ENCODE measurements at regions not wholly inside any gene's neighbourhood (a gene's known extent, or its start where the extent isn't known, plus 50 kb on each side); places are given as distances from the start of the nearest gene placed in this dataset.

DNA sequence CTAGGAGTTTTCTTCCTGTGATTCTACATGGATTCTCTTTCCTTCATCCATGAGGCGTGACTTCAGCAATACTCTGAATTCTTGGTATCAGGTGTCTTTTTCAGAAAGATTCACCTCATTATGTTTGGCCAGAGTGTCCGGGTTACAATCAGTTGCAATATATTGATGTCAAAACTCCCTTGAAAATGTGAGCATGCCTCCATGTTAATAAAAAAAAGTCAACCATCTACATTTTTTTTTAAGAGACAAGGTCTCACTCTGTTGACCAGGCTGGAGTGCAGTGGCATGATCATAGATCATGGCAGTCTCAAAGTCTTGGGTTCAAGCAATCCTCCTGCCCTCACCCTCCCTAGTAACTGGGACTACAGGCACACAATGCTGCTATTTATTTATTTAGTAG lies 80.9 kb upstream of the NEUROD1 start (continued):
- TF ChIP-seq, protein P1, sequence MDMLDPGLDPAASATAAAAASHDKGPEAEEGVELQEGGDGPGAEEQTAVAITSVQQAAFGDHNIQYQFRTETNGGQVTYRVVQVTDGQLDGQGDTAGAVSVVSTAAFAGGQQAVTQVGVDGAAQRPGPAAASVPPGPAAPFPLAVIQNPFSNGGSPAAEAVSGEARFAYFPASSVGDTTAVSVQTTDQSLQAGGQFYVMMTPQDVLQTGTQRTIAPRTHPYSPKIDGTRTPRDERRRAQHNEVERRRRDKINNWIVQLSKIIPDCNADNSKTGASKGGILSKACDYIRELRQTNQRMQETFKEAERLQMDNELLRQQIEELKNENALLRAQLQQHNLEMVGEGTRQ (IDR thresholded peaks at IDR 0.05; ENCODE audit: borderline replicate concordance, low read depth, low read length): no peak
- no peak for TF ChIP-seq EZH2phosphoT487 (IDR thresholded peaks at IDR 0.05; ENCODE audit: borderline replicate concordance, low read depth)
- TF ChIP-seq, protein P2, sequence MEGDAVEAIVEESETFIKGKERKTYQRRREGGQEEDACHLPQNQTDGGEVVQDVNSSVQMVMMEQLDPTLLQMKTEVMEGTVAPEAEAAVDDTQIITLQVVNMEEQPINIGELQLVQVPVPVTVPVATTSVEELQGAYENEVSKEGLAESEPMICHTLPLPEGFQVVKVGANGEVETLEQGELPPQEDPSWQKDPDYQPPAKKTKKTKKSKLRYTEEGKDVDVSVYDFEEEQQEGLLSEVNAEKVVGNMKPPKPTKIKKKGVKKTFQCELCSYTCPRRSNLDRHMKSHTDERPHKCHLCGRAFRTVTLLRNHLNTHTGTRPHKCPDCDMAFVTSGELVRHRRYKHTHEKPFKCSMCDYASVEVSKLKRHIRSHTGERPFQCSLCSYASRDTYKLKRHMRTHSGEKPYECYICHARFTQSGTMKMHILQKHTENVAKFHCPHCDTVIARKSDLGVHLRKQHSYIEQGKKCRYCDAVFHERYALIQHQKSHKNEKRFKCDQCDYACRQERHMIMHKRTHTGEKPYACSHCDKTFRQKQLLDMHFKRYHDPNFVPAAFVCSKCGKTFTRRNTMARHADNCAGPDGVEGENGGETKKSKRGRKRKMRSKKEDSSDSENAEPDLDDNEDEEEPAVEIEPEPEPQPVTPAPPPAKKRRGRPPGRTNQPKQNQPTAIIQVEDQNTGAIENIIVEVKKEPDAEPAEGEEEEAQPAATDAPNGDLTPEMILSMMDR (IDR thresholded peaks at IDR 0.05): no peak
- TF ChIP-seq FOXM1 (IDR thresholded peaks at IDR 0.05; ENCODE audit: low read depth): no peak
- no peak for TF ChIP-seq TCF12 (IDR thresholded peaks at IDR 0.05)
- TF ChIP-seq ELF1 (IDR thresholded peaks at IDR 0.05): no peak
- no peak for TF ChIP-seq JUND (IDR thresholded peaks at IDR 0.05)
- TF ChIP-seq EP300 (IDR thresholded peaks at IDR 0.05; ENCODE audit: borderline replicate concordance in 1 of 2, low read depth in 1 of 2, low read length in 1 of 2): no peak
- TF ChIP-seq MXI1 (IDR thresholded peaks at IDR 0.05; ENCODE audit: low read depth, low read length): no peak
- TF ChIP-seq RCOR1 (IDR thresholded peaks at IDR 0.05; ENCODE audit: low read length): no peak

DNA sequence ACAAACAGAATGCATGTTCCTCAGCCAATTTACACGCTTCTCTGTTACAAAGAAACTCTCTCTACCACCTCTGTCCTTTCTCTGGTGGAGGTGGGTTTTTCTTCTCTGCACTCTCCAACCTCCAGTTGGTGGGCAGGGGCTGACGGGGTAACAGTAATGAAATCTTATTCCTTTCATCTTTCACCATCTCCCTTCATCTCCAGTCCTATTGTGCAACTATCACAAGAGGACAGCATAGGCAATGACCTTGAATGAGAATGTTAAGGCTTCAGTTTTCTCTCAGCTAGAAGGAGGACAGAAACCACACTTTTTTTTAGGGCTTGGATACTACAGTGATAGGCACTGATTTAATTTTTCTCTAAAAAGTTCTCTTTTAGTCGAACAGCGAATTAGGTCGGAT lies 81.7 kb upstream of the NEUROD1 start:
- Histone ChIP-seq H3K4me2 (no peak overlapping the region), H3K36me3 (replicated peaks in 1 of 2; ENCODE audit: control insufficient read depth in 1 of 2, insufficient read depth in 2 of 2, low read length in 1 of 2) (no peaks in the 10 kb centered on the region), H3K9ac (no peak overlapping the region), H3K27ac (ENCODE audit: low read depth in 2 of 2, low read length in 1 of 2) (no peak overlapping the region), H3F3A (replicated peaks; ENCODE audit: insufficient read depth) (no peaks in the 10 kb centered on the region), H3K27me3 (ENCODE audit: insufficient read depth) (no peaks in the 10 kb centered on the region), H4K20me1 (ENCODE audit: insufficient read depth) (no peaks in the 10 kb centered on the region), H3K79me2 (ENCODE audit: insufficient read depth) (no peaks in the 10 kb centered on the region), H2AFZ (ENCODE audit: low read depth) (no peak overlapping the region), H3K9me3 (no peaks in the 10 kb centered on the region), H3K9me2 (no peaks in the 10 kb centered on the region), H3K4me1 (ENCODE audit: control insufficient read depth in 1 of 2, insufficient read depth in 2 of 2, low read depth in 1 of 2, low read length in 1 of 2) (peaks cover 0 to 9% of the 10 kb centered on the region in 2 experiments; a peak in 1 of 4 replicates), H3K4me3 (ENCODE audit: low read depth in 2 of 2, low read length in 1 of 2) (no peak overlapping the region)
- TF ChIP-seq ELF1 (IDR thresholded peaks at IDR 0.05): no peak
- TF ChIP-seq, protein P3, sequence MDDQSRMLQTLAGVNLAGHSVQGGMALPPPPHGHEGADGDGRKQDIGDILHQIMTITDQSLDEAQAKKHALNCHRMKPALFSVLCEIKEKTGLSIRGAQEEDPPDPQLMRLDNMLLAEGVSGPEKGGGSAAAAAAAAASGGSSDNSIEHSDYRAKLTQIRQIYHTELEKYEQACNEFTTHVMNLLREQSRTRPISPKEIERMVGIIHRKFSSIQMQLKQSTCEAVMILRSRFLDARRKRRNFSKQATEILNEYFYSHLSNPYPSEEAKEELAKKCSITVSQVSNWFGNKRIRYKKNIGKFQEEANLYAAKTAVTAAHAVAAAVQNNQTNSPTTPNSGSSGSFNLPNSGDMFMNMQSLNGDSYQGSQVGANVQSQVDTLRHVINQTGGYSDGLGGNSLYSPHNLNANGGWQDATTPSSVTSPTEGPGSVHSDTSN (IDR thresholded peaks at IDR 0.05): no peak
- TF ChIP-seq, protein P2 (IDR thresholded peaks at IDR 0.05): no peak
- TF ChIP-seq SMC3 (IDR thresholded peaks at IDR 0.05; ENCODE audit: low read depth, low read length): no peak
- no peak for TF ChIP-seq GATA2 (CRISPR knock-in tag; IDR thresholded peaks at IDR 0.05)
- no peak for TF ChIP-seq CHD2 (IDR thresholded peaks at IDR 0.05; ENCODE audit: low read length, partially characterized antibody)
- TF ChIP-seq, protein P4, sequence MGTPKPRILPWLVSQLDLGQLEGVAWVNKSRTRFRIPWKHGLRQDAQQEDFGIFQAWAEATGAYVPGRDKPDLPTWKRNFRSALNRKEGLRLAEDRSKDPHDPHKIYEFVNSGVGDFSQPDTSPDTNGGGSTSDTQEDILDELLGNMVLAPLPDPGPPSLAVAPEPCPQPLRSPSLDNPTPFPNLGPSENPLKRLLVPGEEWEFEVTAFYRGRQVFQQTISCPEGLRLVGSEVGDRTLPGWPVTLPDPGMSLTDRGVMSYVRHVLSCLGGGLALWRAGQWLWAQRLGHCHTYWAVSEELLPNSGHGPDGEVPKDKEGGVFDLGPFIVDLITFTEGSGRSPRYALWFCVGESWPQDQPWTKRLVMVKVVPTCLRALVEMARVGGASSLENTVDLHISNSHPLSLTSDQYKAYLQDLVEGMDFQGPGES (IDR thresholded peaks at IDR 0.05; ENCODE audit: low read depth, low read length): no peak
- no peak for TF ChIP-seq SIN3A (IDR thresholded peaks at IDR 0.05; ENCODE audit: borderline replicate concordance, low read depth, low read length)
- TF ChIP-seq FOXM1 (IDR thresholded peaks at IDR 0.05; ENCODE audit: low read depth): no peak
- TF ChIP-seq FOSL2 (IDR thresholded peaks at IDR 0.05; ENCODE audit: borderline replicate concordance, low read depth): no peak
- TF ChIP-seq, protein P1 (IDR thresholded peaks at IDR 0.05; ENCODE audit: borderline replicate concordance, low read depth, low read length): no peak
- no peak for TF ChIP-seq TAF1 (IDR thresholded peaks at IDR 0.05; ENCODE audit: borderline replicate concordance, low read depth, low read length)
- TF ChIP-seq, protein P5, sequence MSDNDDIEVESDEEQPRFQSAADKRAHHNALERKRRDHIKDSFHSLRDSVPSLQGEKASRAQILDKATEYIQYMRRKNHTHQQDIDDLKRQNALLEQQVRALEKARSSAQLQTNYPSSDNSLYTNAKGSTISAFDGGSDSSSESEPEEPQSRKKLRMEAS (IDR thresholded peaks at IDR 0.05; ENCODE audit: low read depth): no peak
- TF ChIP-seq GABPA (IDR thresholded peaks at IDR 0.05; ENCODE audit: low read depth): no peak
- TF ChIP-seq NRF1 (IDR thresholded peaks at IDR 0.05; ENCODE audit: low read depth, low read length): no peak
- TF ChIP-seq, protein P6, sequence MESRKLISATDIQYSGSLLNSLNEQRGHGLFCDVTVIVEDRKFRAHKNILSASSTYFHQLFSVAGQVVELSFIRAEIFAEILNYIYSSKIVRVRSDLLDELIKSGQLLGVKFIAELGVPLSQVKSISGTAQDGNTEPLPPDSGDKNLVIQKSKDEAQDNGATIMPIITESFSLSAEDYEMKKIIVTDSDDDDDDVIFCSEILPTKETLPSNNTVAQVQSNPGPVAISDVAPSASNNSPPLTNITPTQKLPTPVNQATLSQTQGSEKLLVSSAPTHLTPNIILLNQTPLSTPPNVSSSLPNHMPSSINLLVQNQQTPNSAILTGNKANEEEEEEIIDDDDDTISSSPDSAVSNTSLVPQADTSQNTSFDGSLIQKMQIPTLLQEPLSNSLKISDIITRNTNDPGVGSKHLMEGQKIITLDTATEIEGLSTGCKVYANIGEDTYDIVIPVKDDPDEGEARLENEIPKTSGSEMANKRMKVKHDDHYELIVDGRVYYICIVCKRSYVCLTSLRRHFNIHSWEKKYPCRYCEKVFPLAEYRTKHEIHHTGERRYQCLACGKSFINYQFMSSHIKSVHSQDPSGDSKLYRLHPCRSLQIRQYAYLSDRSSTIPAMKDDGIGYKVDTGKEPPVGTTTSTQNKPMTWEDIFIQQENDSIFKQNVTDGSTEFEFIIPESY (IDR thresholded peaks at IDR 0.05; ENCODE audit: borderline replicate concordance, low read depth): no peak
- no peak for DNase-seq
- WGBS (ENCODE audit: low lambda C conversion rate): 80% methylated on average over 5 of the region's 5 CpGs
- ChIA-PET CTCF (no interaction called here), POLR2A (no interaction called here)

Measured in SK-N-SH (cell line).